ENCODE measurements at regions not wholly inside any gene's neighbourhood (a gene's known extent, or its start where the extent isn't known, plus 50 kb on each side); places are given as distances from the start of the nearest gene placed in this dataset.
"Not testable (repeated sequence)": the region's sequence is repeated elsewhere in the genome, so short reads cannot be mapped to it uniquely, and the experiment has no call there.

DNA sequence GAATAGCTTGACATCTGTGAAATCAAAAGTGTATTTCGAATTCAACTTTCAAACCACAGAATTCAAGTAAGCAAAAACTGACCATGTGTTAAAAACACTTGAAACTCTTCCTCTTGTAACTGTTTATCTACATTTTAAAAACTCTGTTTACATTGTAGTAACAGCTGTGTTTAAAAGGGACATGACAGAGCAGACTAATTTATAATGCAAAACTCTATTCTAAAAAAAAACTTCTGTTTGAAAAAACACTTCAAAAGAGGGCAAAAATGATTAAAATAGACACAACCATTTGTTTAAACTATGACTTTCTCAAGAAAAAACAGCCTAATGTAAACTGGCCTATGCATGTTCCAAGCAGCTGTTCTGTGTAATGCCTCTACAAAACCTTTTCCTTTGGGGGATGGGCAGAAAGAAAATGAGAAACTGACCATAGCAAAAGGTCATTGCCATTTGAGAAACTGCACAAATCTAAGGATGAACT lies 149.1 kb upstream of the HMGA2 start:
- no peak for DNase-seq (ENCODE audit: low read depth, low spot score)

DNA sequence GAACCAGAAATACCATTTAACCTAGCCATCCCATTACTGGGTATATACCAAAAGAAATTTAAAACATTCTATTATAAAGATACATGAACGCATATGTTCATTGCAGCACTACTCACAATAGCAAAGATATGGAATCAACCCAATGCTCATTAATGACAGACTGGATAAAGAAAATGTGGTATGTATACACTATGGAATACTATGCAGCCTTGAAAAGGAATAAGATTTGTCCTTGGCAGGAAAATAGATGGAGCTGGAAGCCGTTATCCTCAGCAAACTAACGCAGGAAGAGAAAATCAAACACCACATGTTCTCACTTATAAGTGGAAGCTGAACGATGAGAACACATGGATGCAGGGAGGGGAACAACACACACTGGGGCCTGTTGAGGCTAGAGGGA lies 146.1 kb upstream of the HMGA2 start:
- DNase-seq (ENCODE audit: low read depth, low spot score): not testable (repeated sequence)

DNA sequence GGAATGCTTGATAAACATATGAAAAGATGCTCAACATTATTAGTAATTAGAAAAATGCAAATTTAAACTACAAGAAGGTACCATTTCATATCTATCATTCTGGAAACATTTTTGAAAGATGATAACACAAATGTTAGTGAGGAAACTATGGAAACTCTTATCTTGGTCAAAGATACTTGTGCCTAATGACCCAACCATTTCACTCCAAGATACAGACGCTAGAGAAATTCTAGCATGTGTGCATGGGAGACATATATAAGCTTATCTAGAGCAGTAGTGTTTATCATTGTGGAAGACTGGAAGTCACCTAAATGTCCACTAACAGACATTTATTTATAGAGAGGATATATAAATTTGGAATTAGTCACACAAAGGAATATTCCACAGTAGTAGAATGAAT lies 143.1 kb upstream of the HMGA2 start:
- DNase-seq (ENCODE audit: low read depth, low spot score): no peak

DNA sequence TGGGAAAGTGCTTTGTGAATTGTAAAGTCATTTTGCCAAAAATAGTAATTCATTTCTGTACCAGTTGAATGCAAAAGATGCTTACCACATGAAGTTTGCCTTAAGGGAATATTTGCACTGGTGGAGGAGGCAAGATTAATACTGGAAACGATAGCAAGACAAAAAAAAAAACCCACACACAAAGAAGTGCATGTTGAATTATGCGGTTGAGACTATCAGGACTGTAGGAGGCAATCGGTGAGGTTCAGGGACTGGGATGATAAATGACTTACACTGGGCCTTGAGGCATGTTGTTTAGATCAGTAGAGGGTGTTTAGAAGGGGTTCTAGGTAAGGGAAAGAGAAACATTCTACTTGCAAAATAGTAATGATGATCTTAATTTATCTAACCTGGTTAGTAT lies 142.2 kb upstream of the HMGA2 start:
- no peak for DNase-seq (ENCODE audit: low read depth, low spot score)

DNA sequence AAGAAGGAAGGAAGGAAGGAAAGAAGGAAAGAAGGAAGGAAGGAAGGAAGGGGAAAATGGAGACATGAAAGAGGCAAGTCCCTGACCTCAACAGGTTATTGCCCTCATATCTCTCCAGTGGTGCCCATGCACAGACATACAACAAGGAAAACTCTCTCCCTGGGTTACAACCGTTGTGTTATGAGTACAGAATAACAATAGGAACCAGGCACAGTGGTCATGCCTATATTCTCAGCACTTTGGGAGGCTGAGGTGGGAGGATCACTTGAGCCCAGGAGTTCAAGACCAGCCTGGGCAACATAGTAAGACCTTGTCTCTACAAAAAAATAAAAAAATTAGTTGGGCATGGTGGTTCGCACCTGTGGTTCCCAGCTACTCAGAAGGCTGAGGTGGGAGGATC lies 139.4 kb upstream of the HMGA2 start:
- no peak for DNase-seq (ENCODE audit: low read depth, low spot score)

DNA sequence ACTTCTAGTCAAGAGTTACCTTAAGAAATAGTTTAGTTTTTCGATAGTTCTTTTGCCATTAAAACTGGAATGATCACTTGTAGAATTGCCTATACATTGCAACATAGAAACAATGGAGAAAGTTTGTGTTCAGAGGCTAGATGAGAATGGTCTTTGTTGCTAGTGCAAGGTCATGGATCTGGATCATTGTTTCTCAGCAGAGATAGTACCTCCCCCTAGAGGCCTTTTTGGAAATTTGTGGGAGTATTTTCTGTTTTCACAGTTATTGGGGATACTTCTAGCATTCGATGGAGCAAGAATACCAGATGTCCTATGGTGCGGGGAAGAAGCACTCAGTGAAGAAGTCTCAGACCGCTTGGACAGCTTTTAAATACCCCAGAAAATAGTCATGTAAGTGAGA lies 138.8 kb upstream of the HMGA2 start:
- peak; percentile 33 for DNase-seq (ENCODE audit: low read depth, low spot score)

DNA sequence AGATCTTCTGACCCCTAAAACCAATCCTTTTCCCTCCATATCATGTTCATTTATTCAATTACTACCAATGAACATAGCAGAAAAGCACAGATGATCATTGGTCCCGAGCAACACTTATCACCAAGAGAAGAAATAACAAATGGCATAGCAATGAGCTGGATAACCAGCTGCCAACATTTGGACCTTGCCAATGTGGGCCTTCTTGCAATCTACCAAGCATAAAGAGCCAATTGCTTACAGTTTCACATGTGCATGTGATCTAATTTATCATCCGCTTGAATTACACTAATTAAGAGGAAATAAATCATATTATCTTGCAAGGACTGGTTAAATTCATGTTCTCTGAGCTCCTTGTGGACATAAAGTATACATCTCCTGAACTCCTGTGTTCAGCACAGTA lies 134.8 kb upstream of the HMGA2 start:
- no peak for DNase-seq (ENCODE audit: low read depth, low spot score)

DNA sequence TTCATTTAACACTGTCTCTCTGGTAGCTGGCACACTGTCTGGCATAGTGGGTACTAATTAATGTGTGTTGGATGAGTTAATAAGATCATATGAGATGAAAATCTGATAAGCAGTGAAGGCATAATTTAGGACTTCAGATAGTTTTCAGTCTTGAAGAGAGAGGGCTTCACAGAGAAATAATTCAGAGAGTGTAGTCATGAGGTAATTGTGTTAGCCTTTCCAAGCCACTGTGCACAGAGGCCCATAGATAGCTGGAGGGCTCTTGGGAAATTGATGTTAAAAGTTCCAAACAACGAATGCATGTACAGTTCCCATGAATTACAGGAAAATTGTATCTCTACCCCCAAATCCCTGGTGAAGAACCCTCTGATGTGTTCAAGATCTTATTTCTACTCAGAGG lies 133.8 kb upstream of the HMGA2 start:
- DNase-seq (ENCODE audit: low read depth, low spot score): no peak

DNA sequence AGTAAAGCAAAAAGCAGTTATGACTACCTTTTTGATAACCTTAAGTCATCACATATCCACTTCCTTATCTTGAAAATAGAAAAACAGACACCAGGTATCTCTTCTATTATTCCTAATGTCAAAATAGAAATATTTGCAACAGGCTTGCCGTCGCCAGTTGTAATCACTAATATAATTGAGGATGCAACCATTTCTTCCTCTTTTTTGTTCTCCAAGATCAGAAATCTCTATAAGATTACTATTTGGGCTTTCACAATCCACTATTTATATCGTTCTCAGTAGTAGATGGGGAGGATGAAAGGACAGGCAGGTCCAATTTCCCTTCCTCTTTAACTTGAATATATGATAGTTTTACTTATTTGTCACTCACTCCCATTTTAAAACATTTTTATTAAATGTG lies 130.2 kb upstream of the HMGA2 start:
- DNase-seq (ENCODE audit: low read depth, low spot score): no peak

DNA sequence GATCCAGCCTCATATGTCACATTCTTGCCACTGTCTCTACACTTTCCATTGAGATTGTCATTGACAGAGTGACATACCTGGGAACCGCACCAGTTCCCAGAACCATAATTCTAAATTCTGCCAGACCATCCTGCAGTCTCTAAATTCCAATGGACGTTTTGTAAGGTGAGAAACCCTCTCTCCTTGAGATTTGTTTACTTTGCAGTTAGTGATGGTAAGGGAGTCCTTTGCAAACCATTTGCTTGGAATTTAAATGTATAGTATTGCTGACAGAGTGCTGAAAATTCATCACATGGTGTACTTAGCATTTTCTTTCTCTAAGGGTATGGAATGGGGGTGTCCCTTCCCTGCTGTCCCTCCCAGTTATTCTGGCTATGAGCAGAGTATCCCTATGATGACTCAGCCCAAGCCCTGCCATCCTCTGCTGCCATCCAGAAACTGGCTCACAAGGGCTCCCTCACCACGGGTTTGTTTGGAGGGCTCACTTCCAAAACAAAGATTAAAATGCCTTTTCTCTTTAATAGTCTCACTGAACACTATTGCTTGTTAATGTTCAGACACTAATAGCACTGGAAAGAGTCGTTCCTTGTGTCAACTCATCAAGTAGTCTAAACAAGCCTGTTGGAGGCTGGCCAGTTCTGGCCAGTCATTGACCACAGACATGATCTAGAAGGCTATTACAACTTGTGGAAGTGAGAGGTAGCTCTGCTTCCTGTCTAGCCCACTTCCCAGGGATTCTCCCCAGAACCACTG lies 129.0 kb upstream of the HMGA2 start:
- DNase-seq (ENCODE audit: low read depth, low spot score): peak; percentile 98

DNA sequence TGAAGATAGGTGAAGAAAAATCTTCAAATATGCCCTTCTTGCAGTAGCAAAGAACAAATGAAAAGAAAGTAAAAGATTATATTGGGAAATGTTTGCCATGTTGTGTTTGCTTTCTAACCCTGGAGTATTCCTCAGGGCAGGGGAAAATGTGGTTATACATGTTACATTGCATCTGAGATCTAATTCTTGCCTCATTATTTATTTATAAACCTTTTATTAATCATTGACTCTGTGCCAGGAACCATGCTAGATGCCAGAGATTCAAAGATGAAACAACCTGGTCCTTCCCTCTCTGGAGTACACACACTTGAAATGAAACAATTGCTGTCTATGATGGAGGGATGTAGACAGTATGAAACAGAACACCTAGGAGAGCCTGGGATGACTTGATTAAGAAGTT lies 128.1 kb upstream of the HMGA2 start:
- DNase-seq (ENCODE audit: low read depth, low spot score): peak; percentile 16

DNA sequence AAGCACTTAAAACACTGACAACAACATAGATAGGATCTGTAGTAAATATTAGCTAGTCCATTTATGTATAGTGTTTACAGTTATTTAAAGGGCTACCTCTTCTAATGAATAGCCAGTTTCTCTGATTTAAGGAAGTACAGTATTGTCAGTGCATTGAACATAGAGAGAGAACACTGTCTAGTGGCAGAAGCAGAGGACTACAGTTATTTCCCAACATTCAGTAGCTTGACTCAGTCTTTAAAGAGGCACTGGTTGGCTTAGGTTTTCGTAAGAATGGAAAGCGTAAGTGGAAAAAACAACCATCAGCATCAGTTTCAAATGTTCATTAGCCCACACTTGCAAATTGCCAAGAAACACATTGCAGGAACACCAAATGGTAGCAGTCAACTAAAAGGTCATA lies 125.0 kb upstream of the HMGA2 start:
- peak; percentile 12 for DNase-seq (ENCODE audit: low read depth, low spot score)

DNA sequence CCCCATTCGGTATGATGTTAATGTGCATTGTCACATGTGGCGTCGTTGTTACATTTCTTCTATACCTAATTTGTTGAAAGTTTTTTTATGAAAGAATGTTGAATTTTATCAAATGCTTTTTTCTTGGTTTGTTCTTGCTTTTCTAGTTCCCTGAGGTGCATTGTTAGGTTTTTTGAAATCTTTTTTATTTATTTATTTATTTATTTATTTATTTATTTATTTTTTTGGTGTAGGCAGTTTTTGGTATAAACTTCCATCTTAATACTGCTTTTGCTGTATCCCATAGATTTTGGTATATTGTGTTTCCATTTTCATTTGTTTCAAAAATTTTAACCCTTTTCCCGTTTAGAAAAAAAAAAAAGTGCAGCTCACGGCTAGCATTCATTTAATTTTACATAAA lies 121.1 kb upstream of the HMGA2 start:
- DNase-seq (ENCODE audit: low read depth, low spot score): no peak

DNA sequence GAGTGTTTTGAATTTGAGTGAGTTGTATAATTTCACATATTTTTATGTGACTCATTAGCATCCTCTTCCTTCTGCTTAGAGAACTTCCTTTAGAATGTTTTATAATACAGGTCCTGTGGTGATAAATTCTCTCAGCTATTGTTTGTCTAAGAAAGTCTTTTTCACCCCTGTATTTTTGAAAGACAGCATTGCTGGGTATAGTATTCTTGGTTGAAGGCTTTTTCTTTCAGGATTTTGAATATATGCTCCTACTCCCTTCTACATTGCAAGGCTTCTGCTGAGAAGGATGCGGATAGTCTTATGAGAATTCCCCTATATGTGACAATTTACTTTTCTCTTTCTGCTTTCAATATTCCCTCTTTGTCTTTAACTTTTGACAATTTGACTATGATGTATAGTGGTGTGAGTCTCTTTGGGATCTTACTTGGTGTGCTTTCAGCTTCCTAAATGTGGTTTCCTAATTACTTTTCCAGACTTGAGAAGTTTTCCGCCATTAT lies 118.9 kb upstream of the HMGA2 start:
- DNase-seq (ENCODE audit: low read depth, low spot score): no peak

DNA sequence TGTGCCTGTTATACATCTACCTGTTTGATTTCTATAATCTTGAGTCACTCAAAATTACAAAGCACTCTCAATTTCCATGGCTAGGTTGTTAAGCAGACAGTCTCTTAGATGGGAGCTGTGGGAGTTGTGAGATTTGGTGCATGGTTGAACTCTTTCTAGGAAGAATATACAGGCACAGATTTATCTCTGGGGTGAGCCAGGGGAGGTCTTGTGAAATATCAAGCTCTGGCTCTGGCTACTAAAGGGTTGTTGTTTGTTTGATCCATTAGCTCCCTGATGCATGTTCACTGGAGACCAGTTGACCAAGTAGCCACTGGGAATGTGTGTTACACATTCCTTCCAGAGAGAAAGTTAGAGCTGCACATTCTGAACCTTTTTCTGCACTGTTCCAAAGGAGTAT lies 117.2 kb upstream of the HMGA2 start:
- DNase-seq (ENCODE audit: low read depth, low spot score): no peak

DNA sequence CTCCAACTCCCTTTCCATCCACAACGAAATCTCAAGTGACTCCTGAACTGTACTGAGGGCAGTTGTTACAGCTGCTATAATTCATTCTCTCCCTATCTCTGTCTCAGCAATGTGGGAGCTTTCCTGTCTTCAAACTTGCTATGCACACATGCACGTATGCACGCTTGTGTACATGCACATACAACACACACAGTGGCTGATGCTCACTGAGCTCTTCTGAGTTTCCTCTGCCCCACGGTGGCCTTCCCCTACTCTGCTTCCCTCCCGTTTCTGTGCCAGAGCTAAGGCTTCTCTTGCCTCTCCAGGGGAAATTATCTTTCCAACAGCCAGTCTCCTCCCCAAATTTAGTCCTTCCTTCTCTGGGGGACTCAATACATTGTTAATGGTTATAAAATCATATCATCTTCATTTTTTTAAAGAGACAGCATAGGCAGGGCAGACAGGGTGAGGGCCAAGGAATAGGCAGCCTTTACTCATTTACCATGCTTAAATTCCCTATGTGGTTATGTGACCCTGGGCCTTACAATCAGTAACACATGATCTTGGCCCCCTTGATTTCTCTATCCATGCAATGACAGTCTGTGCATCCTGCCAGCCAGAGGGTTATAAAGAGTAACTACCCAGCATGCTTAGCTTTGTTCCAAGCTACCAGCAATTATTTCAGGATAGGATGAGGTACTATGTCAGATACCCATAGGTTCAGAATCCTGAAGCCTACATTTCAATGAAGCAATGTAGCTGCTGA lies 111.9 kb upstream of the HMGA2 start:
- no peak for DNase-seq (ENCODE audit: low read depth, low spot score)

DNA sequence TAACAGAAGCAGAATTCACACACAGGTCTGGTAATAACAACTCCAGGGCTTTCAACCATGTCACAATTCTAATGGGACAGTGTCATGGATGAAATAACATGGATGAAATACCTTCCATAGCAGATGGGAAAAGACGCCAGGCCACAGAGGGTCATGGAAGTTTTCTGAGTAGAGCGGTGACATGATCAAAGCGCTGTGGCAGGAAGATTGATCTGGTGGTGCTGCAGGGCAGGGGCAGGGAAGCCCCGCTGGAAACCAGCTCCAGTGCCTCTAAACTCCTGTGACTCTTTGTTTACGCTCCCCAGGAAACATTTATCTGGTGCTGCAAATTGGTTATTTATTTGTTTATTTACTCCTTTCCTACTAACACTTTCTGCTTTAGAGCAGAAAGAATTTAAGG lies 108.3 kb upstream of the HMGA2 start:
- DNase-seq (ENCODE audit: low read depth, low spot score): no peak

DNA sequence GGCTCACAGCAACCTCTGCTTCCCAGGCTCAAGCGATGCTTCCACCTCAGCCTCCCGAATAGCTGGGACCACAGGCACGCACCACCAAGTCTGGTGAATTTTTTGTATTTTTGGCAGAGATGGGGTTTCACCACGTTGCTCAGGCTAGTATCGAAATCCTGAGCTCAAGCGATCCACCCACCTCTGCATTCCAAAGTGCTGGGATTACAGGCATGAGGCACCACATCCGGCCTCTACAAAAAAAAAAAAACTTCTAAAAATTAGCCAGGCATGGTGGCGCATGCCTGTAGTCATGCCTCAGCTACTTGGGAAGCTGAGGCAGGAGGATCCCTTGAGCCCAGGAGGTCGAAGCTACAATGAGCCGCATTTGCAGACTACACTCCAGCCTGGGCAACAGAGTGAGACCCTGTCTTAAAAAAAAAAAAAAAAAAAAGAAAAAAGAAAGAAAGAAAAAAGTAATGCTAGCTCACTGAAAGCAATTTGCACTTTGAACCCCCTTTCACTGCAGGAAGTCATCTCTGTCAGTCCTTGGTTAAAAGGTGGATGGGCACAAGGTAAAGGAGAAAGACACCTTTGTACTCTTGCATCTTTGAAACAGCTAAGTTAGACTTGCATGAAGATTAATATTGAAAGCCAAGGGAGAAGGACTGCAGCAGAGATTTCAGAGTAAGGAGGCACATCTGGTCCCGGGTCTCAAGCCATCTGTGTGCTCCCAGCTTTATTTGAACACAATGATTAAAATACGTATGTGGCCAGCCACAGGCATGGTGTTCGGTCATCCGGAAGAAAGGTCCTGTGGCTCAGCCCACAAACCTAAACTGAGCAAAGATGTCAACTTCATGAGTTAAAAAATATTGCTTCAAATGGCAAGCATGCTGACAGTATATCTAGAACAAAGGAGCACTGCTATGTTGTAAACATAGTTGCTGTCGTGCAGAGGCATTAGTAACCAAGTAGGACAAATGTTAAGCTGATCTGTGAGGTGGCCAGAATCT lies 103.8 kb upstream of the HMGA2 start:
- peak; percentile 63 for DNase-seq (ENCODE audit: low read depth, low spot score)

DNA sequence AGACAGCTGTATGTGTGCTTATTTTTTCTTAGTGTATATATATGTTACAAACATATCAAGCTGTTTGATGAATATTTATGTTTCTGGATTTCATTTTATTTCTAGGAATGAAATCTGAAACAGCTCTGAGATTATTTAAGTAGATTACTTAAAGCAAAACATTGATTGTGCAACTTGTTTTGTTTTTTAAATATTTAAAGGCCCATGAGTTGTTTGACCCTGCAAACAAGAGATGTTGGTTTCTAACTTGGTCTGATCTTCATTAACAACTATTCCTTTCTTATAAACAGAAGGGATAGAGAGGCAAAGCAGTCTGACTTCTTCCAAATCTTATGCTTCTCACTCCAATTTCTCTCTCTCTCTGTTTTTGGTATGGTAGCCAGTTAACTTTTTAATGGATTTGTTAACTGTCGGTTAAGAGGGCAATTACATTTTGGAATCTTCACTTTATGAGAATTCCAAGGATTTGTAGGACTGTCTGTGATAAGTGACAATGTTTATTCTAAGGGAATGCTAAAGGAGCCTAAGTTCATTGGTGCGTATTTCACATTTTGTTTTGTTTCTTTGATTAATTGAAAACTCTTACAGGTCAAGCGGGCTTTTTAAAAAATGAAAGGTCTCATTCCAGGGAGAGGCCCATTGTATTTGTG lies 102.6 kb upstream of the HMGA2 start:
- DNase-seq (ENCODE audit: low read depth, low spot score): no peak

DNA sequence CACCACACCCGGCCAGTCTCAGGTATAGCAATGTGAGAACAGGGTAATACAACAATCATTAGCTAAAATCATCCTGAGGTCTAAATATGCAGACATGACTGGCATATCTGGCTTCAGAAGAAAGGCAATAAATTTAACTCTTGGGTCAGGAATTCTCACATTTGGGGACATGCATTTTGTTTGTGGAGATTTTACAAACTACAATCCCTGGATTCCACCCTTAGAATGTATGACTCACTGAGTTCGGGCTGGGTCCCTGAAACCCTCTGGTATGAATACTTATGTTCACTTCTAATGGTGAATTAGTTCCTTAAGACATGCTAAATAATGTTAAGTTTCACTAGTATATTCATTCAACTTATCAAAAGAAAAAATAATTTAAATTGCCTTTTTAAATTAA lies 98.9 kb upstream of the HMGA2 start:
- DNase-seq (ENCODE audit: low read depth, low spot score): peak; percentile 63

DNA sequence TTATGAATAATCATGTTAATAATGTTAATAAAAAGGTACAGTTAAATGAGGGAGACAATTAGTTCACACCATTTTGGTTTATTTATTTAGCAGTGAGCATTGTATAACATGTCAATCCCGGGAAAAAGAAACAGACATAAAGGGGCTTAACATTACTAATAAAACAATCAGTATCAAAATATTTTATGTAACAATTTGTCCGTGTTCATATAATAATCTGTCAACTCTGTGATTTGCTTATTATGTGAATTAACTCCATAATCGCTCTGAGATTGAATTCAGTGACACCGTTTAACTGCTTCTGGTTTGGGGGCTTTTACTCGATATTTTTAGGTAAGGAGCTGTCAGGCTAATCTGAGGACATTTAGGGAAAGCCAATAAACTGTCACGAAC lies 95.8 kb upstream of the HMGA2 start:
- DNase-seq (ENCODE audit: low read depth, low spot score): no peak
